Sigmoid colon (tissue), 6 donors: ENCODE measurements at regions not wholly inside any gene's neighbourhood (a gene's known extent, or its start where the extent isn't known, plus 50 kb on each side); places are given as distances from the start of the nearest gene placed in this dataset.
A peak's percentile ranks its signal among the peaks of the same experiment; 100 is the strongest.

Experiments used
- DNase-seq: peaks from one replicate; pipeline ENCODE4 v3.0.0-alpha.2; 2019
- H3K27ac ChIP-seq, 4 donors: fragments of 200-600 bp; sonication (generic); one replicate each; pipeline ENCODE4 v1.5.1; 2016 to 2019; ENCODE audit warnings: mild to moderate bottlenecking in 1 of 4
- H3K27me3 ChIP-seq, 3 donors: fragments of 200-600 bp; sonication (generic); one replicate each; pipeline ENCODE4 v1.5.1; 2019; ENCODE audit warnings: mild to moderate bottlenecking in 1 of 3
- H3K36me3 ChIP-seq, 4 donors: fragments of 200-600 bp; sonication (generic); one replicate each; pipeline ENCODE4 v1.5.1; 2016 to 2019
- H3K4me1 ChIP-seq, 4 donors: fragments of 200-600 bp; sonication (generic); one replicate each; pipeline ENCODE4 v1.5.1; 2017 to 2019
- H3K4me3 ChIP-seq, 4 donors: fragments of 200-600 bp; sonication (generic); one replicate each; pipeline ENCODE4 v1.5.1; 2017 to 2019; ENCODE audit warnings: mild to moderate bottlenecking in 2 of 4, moderate library complexity in 1 of 4
- H3K9me3 ChIP-seq, 4 donors: fragments of 200-600 bp in 3 of 4; sonication (generic) in 3 of 4; one replicate each; pipeline versions ENCODE4 v1.5.1 to v1.6.1; 2013 to 2019
- CTCF ChIP-seq, 4 experiments: fragments of 450-650 bp in 3 of 4; fragments of 200-600 bp in 1 of 4; IDR thresholded peaks; one replicate each; pipeline ENCODE4 v1.5.1; 2016 to 2019; ENCODE audit warnings: antibody characterized with exemption in 4 of 4, mild to moderate bottlenecking in 3 of 4, moderate library complexity in 2 of 4
- EP300 ChIP-seq, 4 donors: sonication (generic); formaldehyde crosslinking; IDR thresholded peaks; one replicate each; pipeline ENCODE4 v1.6.1; 2017; ENCODE audit warnings: antibody characterized with exemption in 4 of 4
- POLR2A ChIP-seq, 2 donors: fragments of 450-650 bp; IDR thresholded peaks; one replicate each; pipeline ENCODE4 v1.6.1; 2016; ENCODE audit warnings: antibody characterized with exemption in 2 of 2, mild to moderate bottlenecking in 2 of 2, moderate library complexity in 2 of 2
- POLR2AphosphoS5 ChIP-seq, 4 donors: sonication (generic); formaldehyde crosslinking; IDR thresholded peaks; one replicate each; pipeline ENCODE4 v1.6.1; 2017; ENCODE audit warnings: antibody characterized with exemption in 4 of 4
- WGBS, 2 donors: extraction: QIAGEN DNeasy Blood & Tissue Kit; methylation state at CpG; one replicate each; pipeline ENCODE4 v1.1.7; 2013; 5-methylcytosine and 5-hydroxymethylcytosine counted together
- intact Hi-C: fragments of 100-400 bp; cut with DNase I; formaldehyde crosslinking; loops from one replicate; pipeline ENCODE4 v1.15.1; 2023
- donor health status: healthy with polysubstance abuse.
- donor health status: healthy.

- no peaks in the 10 kb centered on the region for H3K27me3 ChIP-seq
- no peaks in the 10 kb centered on the region for H3K36me3 ChIP-seq
- DNase-seq: no peak
- TF ChIP-seq EP300 (IDR thresholded peaks at IDR 0.05) (no peak), CTCF (IDR thresholded peaks at IDR 0.05) (no peak), POLR2A (IDR thresholded peaks at IDR 0.05) (no peak), POLR2AphosphoS5 (IDR thresholded peaks at IDR 0.05) (no peak)
- H3K9me3 ChIP-seq: no peaks in the 10 kb centered on the region
- H3K4me1 ChIP-seq: peaks cover 0 to 7% (median 0%) of the 10 kb centered on the region in 4 donors
- intact Hi-C loops: no loop called here
- no peak overlapping the region for H3K4me3 ChIP-seq
- no peak overlapping the region for H3K27ac ChIP-seq
Measured at GRCh38 chr21:17449701-17450100, 63.1 kb upstream of the CXADR start.

GRCh38 chr21:17451364-17451891 is 61.4 kb upstream of the CXADR start:
- H3K9me3 ChIP-seq: no peaks in the 10 kb centered on the region
- H3K27ac ChIP-seq: no peak overlapping the region
- DNase-seq: no peak
- intact Hi-C loops: no loop called here
- TF ChIP-seq POLR2A (IDR thresholded peaks at IDR 0.05): no peak
- TF ChIP-seq POLR2AphosphoS5 (IDR thresholded peaks at IDR 0.05): peak in 1 of 4 donors; percentile 44
- no peak for TF ChIP-seq EP300 (IDR thresholded peaks at IDR 0.05)
- no peak for TF ChIP-seq CTCF (IDR thresholded peaks at IDR 0.05)
- WGBS, 2 donors: 35 to 46% methylated on average over 4 of the region's 4 CpGs
- peaks cover 0 to 7% (median 0%) of the 10 kb centered on the region in 4 donors for H3K4me1 ChIP-seq
- no peaks in the 10 kb centered on the region for H3K36me3 ChIP-seq
- no peak overlapping the region for H3K4me3 ChIP-seq
- no peaks in the 10 kb centered on the region for H3K27me3 ChIP-seq

DNA sequence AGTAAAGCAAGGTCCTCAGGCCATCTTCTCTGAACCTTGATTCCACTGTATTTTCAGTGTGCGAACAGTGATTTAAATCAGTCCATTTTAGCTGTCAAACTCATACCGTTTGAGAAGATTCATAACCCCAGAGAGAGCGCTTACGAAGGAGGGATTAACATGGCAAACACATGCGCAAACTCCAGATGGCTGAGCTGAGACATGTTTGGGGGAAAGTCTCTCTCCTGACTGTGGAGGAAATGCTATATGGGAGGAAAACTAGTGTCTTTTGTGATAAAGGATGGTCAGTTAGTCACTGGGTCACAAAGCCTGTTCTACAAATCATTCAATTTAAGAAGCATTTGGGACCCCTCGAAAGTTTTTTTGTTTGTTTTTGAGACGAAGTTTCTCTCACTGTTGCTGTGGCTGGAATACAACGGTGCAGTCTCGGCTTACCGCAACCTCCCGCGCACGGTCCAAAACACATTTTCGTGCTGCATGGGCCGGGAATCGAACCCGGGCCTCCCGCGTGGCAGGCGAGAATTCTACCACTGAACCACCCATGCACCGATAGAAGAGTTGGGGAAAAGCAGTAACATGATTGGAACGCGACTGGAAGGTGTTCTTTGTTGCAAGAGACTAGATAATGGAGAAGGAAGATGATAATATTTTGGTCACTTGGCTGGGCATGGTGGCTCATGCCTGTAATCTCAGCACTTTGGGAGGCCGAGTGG is 58.4 kb upstream of the CXADR start:
- intact Hi-C loops: no loop called here
- Histone ChIP-seq H3K4me3 (no peak overlapping the region), H3K27ac (no peak overlapping the region), H3K9me3 (no peaks in the 10 kb centered on the region), H3K36me3 (no peaks in the 10 kb centered on the region), H3K4me1 (peaks cover 0 to 7% (median 0%) of the 10 kb centered on the region in 4 donors), H3K27me3 (no peaks in the 10 kb centered on the region)
- no peak for TF ChIP-seq CTCF (IDR thresholded peaks at IDR 0.05)
- no peak for TF ChIP-seq POLR2A (IDR thresholded peaks at IDR 0.05)
- TF ChIP-seq EP300 (IDR thresholded peaks at IDR 0.05): no peak
- no peak for TF ChIP-seq POLR2AphosphoS5 (IDR thresholded peaks at IDR 0.05)
- DNase-seq: no peak
- WGBS, 2 donors: 32 to 77% methylated on average over 24 of the region's 24 CpGs

GRCh38 chr21:17455028-17455353 is 57.9 kb upstream of the CXADR start:
- intact Hi-C loops: no loop called here
- Histone ChIP-seq H3K4me1 (peaks cover 0 to 7% (median 0%) of the 10 kb centered on the region in 4 donors), H3K27me3 (no peaks in the 10 kb centered on the region), H3K27ac (no peak overlapping the region), H3K36me3 (no peaks in the 10 kb centered on the region), H3K4me3 (no peak overlapping the region), H3K9me3 (no peaks in the 10 kb centered on the region)
- 61 to 71% methylated on average over 4 of the region's 4 CpGs for WGBS, 2 donors
- TF ChIP-seq EP300 (IDR thresholded peaks at IDR 0.05): no peak
- TF ChIP-seq CTCF (IDR thresholded peaks at IDR 0.05): no peak
- no peak for TF ChIP-seq POLR2A (IDR thresholded peaks at IDR 0.05)
- DNase-seq: no peak

DNA sequence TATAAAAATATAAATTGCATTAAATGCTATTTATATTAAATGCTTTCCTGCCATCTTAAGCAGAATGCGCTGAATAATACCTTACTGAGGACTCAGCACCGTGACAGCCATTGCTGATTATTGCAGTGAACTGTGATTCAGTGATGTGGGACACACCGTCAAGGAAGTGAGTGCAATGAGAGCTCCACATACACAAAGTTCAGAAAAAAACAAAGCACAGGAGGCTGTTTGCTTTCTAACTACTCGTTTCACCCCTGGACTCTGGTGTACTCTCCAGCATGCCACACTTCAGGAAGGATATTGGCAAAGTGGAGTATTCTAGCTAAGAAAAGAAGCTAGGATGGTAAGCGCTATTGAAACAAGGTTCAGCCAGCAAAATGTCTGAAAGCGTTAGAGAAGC is 57.4 kb upstream of the CXADR start:
- Histone ChIP-seq H3K9me3 (no peaks in the 10 kb centered on the region), H3K27me3 (no peaks in the 10 kb centered on the region), H3K36me3 (no peaks in the 10 kb centered on the region), H3K27ac (no peak overlapping the region), H3K4me1 (peaks cover 0 to 7% (median 0%) of the 10 kb centered on the region in 4 donors), H3K4me3 (no peak overlapping the region)
- intact Hi-C loops: no loop called here
- TF ChIP-seq CTCF (IDR thresholded peaks at IDR 0.05): no peak
- no peak for TF ChIP-seq POLR2AphosphoS5 (IDR thresholded peaks at IDR 0.05)
- no peak for TF ChIP-seq EP300 (IDR thresholded peaks at IDR 0.05)
- TF ChIP-seq POLR2A (IDR thresholded peaks at IDR 0.05): no peak
- no peak for DNase-seq
- 30 to 65% methylated on average over 6 of the region's 6 CpGs for WGBS, 2 donors
